Superior temporal gyrus (tissue), 1 donor: ENCODE measurements at regions not wholly inside any gene's neighbourhood (a gene's known extent, or its start where the extent isn't known, plus 50 kb on each side); places are given as distances from the start of the nearest gene placed in this dataset.
A peak's percentile ranks its signal among the peaks of the same experiment; 100 is the strongest.

Experiments
- DNase-seq: peaks from one replicate; pipeline ENCODE4 v3.0.0-alpha.2; 2016; ENCODE audit errors: extremely low spot score

DNA sequence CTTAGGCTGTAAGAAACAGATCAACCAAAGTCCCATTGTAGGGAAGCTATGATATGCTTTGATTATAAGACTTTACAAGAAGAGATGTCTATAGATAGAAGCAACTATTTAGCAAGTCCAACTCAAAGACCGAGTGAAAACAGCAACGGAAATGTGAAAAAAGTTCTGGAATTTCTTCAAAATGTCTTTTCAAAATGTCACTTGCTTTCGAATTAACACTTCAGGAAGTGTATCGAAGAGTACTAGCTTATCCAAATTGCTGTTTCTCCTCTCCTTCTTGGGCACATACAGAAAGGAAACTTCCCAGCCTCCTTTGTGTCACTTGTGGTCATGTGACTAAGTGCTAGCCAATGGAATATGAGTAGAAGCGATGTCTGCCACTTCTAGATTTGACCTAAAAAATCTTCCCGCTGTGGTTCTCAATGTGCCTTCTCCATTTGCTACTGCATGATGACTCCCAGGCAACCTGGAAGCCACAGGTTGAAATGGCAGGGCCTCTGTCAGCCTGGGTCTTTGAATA lies 89.9 kb downstream of the TSEN15 start:
- DNase-seq = no peak

DNA sequence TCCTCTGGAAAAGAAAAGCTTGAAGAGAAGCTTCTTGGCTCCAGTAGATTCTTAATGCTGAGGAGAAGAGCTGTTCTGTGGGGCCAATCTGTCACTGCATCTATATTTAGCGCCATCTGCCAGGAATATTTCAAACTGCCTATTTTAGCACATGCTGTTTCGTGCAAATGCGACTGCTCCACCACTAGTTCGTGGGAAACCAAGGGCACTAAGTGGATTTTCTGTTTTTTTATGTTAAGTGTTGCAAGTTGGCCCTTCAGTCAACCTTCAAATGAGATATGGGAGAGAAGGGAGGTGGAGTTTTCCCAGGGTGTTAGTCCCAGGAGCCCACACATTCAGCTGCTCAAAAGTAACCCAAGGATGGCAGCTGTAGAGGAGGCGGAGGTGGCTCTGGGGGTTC lies 91.9 kb downstream of the TSEN15 start:
- peak; percentile 74 for DNase-seq

DNA sequence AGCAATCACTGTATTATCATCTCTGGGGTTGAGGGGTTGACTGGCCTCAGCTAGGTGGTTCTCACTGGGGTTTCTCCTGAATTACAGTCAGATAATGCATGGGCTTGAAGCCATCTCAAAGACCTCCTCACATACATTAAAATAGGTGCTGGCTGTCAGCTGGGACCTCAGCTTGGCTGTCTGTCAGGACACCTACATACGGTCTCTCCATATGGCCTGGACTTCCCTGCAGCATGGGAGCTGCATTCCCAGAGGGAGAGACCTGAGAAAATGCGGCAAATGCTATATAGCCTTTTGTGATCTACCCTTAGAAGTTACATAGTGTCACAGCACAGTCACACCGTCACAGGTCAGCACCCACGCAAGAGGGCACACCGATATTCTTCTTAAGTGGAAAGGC lies 93.6 kb downstream of the TSEN15 start:
- DNase-seq = peak; percentile 20

DNA sequence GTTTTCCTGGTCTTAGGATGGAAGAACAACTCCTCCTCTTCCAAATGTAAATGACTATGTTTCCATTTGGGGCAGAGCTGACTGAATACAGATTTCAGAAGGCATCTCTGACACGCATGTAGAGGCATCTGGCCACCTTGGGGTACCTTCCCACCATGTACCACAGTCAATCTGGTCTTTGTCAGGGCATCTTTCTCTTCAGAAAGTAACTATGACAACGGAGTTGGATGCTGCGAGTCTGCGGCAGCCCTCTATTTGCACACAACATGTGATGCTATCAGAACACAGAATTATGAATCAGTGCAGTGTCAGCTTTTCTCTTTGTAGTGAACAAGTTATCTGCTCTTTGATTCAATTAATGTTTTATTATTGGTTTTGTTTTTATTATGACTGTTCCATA lies 94.7 kb downstream of the TSEN15 start:
- DNase-seq = peak; percentile 52

DNA sequence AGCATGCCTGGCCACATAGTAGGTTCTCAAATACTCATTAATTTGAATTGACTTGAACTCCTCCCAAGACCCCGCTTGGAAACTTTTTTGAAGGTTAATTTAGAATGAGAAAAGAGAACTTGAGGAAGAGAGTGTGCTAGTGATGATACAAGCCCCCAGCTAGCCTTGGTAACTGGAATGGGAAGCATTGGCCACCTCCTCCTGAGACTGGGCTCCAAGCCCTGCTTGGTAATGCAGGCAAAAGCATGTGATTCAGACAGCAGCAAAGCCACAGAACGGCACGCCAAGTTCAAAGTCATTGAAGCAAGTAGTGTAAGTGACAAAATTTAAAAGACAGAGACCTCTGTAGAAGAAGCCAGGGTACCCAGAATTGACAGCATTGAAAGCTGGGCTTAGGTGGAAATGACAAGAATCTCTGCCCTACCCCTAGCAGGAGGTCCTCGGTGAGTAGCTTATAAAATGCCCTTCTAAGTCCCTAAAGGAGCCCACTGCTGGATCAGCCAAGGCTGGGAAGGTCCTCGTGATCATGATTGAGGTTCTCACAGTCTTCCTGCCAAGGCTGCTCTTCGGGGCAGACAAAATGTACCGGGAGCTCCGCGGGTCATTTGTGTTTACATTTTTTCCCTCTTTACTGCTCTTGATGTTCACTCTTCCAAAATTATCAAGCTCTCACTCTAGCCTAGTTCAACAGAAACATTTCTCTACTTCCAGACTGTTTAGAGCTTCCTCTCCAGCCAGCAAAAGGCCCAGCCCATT lies 99.4 kb downstream of the TSEN15 start:
- DNase-seq = peak; percentile 25

DNA sequence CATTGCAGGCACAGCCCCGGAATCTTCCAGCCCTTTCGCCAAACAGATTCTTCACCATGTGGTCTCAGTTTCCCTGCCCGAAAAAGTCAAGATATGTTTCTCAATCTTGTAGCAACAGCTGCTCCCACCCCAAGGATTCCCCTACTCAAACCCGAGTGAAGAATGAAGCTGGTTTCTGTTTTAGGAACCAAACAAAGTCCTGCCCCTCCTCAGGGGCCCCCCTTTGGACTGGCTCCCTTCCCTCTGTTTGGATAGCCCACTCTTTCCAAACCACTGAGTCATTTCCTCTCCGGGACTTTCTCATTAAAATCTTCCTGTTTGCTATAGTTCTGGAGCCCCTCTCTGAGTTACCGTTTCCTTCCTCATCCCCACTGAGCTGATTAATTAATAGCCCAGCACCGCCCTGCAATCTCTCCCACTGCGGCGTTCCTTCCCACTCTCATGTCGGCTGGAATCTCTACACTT lies 100.9 kb downstream of the TSEN15 start:
- no peak for DNase-seq

DNA sequence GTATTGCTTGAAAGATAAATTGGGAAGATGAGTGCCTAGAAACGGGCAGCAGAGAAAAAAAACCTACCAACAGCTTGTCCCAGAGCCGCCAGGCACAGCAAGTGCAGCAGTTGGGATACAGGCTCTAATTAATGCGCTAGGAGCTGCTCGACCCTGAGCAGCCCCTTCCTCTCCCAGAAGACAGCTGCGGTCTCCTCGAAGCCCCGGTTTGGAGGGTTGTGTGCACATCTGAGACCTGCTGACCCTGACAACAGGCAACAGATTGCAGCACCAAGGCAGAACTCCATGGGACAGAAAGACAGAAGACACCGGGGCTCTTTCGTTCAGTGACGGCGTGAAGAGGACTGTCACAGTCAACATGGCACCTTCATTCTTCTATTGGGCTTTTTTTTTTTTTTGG lies 101.4 kb downstream of the TSEN15 start:
- no peak for DNase-seq

DNA sequence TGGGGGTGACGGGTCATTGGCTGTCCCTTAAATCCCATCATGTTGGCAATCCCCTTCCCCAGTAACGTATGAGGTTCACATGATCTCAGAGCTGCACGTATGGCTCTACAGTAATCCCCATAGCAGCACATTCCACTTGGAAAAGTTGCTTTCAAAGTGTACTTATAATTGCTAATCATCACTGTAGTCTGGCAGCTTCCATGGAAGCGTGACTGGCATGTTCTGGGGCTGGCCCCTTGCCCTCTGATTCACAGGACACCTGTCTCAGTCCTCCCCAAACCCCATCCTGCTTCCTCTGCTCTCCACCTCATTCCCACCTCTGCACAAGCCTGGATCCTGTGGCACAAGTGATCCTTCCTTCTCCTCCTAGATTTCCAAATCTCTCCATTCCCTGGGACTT lies 102.2 kb downstream of the TSEN15 start:
- DNase-seq = no peak

DNA sequence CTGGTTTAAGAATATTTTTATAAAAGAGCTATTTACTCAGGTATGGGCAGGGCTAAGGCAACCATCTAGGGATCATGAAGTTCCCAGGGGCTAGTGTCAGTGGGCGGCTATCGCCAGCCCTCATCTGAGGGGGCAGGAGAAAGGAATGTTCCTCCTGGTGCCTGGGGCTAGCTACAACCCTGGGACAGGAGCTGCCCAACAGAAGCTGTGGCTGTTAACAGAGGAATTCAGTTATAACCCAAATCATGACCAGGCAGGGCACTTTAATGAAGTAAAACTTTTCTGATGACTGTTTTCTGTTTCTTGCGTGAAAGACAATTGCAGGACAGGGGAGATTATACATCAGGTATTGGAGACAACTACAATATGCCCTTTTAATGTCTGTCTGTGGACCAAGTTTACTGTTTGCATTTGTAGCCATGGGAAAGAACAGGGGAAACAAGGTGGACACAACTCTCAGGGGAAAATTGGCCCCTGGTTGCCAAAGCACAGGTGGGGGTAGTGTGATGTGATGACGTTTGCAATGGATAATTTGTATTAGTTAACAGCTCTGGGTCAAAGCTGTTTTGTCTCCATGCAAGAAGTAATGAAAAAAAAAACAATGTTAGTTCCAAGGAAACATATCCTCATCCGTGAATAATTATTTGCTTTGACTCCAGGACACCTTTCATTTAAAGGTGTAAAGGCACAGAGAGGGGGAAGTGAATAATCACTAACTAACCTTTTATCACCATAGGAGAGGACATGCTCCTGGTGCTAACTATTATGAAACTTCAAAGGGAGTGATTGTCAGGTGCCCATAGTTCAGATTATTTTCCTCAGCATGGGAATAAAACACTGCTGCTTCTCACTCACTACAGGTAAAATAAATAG lies 105.2 kb downstream of the TSEN15 start:
- no peak for DNase-seq

DNA sequence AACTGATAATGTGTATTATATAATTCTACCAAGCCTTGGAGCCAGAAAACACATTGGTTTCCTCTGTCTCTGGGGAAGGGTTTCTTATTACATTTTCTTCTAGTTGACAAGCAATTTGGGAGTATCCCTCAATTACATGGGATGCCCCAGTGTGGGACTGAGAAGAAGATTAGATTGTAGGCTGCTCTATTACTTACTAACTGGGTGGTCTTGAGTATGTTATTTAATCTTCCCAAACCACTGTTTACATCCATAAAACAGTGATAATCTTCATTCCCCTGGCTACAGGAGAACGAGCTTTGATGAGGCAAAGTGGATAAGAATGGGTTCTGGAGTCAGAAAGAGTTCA lies 105.8 kb downstream of the TSEN15 start:
- DNase-seq = no peak

DNA sequence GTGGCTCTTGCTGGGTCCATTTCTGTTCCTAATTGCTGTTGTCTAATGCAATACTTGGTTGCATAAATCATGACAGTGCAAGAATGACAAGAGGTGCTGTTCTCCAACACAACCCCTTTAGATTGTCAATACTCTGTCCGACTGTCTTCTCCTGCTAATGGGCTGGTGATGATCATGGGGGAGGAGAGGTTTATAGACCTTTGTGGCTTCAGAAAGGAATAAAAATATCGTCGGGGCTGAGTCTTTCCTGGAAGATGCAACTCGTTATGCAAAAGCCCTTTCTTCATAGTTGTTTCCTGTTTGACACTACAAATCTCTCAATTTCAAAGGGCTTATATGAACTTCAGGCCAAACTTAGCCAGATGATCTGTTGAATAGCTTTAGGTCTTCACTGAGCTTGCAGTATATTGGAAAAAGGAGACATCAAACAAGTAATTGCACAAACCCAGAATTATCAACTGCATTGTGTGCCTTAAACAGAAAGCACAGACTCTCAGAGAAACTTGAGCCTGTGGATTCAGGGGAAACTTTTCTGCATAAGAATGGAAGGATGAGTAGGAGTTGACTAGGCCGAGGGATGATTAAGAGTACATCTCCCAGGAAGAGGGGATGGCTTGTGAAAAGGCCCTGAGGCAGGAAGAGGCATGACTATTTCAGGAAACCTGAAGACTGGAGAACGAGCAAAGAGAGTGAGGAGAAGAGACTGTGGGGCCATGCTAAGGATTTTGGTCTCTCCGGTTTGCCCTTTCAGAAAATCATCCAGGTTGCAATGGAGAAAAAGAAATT lies 107.6 kb downstream of the TSEN15 start:
- DNase-seq = no peak

DNA sequence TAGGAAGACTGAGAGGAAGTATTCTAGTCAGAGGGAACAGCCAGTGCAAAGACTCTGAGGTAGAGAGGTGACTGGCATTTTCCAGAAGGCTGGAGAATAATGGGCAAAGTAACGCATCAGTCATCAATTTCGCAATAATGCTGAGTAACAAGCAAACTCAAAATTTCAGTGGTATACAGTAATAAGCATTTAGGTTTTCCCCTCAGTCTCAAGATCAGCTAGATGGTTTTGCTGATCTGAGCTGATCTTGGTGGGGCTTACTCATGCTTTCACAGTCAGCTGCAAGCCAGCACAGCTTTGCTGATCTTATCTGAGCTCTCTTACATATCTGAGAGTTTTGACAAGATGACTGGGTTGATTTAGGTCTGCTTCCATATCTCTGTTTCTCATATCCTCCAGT lies 108.7 kb downstream of the TSEN15 start:
- DNase-seq = no peak

DNA sequence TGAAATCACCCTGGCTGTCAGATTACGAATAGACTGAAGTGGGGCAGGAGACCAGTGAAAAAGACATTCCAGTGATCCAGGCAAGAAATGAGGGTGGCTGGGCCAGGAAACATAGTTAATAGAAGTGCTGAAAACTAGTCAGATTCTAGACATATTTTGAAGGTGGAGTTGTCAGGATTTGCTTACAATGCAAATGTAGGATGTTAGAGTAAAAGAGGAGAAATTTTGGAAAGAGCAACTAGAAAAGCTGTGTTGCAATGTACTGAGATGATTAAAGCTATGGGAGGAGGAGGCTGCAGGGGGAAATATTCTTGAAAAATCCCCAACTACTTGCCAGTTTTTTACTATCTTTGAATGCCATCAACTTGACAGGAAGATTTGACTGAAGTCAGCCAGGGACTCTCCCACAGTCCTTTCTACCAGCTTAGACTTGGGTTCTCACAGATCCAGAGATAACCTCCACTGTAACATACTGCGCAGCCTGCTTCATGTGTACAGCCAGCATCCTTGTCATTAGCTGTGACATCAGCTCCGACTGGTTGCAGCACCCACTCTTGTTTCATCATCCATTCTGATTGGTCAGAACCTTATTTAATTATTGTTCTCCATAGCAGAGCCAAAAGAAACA lies 109.7 kb downstream of the TSEN15 start:
- no peak for DNase-seq

DNA sequence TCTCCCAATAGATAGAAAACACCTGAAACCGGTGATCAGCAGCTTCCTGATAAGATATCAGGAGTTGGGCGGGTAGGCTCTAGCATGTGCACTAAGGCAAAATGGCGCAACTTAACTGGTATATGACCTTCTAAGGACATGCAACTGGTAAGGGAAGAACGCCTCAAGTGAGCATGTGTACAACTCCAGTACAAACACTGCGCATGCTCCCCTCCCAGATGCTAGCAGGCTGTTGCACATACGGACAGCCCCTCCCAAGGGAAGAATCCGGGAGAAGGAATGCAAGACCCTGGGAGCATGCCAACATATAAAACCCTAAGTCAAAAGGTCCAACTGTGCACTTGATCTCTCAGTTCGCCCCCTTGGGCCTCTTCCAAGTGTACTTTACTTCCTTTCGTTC lies 110.8 kb downstream of the TSEN15 start:
- no peak for DNase-seq

DNA sequence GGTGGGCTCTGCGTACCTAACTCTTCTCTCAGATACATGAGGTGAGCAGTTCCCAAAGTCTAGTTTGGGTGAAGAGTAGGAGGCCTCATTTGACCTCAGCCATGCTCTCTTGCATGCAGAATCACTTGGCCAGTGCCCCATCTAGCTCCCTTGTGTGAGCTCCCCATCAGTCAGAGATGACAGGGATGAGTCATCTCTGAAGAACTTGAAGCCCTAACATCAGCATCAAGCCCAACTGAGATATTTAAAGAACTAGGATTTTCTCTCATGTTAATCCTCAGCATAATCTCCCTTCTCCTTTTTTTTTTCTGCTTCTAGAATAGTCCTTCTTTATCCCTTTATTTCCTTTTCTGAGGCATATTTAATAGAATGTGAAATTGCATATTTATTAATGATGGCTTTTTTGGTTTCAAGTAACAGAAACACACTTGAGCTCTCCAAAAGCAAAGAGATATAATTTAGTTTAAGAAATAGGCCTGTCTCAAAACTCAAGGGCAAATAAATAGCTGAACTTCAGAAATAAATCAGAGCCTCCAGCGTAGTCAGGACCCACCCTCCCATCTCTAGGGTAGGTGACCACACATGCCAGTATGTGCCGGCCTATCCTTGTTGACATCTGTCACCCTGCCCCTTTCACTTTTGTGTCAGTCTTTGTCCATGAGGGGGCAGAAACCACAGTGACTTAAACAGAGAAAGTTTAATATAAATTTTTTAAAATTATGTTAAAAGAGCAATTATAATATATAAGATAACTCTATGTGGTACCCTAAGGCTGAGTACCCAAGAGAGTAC lies 112.3 kb downstream of the TSEN15 start:
- no peak for DNase-seq

DNA sequence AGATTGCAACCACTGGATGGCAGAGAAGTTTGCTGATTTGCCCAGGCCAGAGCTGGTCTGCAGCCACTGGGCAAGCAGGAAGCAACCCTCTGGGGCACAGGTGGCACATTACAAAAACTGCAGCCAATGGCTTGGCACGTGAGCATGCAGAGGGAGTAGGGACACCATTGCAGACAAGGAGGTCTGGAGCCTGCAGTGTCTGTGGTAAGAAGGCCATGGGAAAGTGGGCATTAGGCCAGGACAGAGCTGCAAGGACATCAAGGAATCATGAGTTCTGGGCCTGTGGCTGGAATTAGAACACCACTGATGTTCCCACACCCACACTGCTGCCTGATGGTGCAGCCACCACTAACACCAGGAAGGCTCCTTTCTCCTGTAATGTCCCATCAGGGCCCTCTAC lies 113.0 kb downstream of the TSEN15 start:
- no peak for DNase-seq

DNA sequence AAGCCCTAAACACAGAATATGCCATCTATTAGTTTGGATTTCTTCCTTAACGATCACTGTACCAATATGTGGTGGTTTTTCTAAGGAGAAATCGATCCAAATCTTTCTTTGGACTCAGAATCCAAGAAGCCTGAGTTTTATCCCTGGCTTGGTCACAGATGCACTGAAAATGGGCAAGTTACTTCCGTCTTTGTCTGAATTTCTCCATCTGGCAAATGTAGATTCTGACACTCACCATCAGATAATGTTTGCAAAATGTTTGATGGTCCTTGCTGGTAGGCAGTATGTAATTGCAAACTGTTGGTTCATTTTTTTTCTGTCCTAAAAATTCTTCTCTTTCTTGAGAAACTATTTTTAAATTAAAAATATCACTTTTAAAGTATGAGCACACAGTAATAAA lies 115.0 kb downstream of the TSEN15 start:
- no peak for DNase-seq

DNA sequence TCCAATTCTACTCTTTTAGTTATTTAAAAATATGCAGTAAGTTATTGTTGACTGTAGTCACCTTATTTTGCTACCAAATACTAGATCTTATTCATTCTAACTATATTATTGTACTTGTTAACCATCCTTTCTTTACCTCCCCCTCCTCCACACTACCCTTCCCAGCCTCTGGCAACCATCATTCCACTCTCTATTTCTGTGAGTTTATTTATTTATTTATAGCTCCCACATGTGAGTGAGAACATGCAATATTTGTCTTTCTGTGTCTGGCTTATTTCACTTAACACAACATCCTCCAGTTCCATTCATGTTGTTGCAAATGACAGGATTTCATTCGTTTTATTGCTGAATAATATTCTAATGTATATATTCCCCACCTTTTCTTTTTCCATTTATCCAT lies 115.8 kb downstream of the TSEN15 start:
- no peak for DNase-seq

DNA sequence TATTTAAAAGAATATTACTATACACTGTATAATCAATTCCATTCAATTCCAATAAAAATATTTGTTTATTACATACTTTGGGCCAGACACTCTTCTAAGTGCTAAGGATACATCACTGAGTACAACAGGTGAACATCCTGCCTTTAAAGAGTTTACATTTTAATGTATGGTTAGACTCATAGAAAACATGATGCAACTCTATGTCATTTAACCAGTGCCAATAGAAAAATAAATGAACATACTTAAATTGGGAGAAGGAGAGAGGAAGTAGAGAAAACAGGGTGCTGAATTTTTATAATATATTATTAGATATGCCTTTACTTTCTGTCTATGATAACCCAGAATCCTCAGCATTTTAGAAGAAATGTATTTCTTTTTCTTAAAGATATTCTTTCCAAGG lies 119.2 kb downstream of the TSEN15 start:
- no peak for DNase-seq

DNA sequence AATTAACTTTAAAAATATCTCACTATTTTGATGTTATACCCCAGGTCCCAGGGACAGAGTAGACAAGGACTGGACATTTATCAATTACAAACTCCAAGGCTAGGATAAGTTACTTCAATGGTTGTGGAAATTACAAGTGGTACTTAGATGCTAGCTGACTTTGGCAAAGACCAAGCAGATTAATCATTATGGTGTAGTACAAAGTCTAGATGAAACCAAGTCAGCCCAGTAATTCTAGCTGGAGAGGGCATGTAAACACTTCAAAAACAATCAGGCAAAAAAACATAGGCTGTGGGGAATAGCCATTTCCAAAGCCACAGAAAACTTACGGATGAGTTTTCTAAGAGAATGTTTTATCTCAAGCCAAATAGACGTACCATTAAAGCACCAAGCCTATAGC lies 124.5 kb downstream of the TSEN15 start:
- DNase-seq = no peak

DNA sequence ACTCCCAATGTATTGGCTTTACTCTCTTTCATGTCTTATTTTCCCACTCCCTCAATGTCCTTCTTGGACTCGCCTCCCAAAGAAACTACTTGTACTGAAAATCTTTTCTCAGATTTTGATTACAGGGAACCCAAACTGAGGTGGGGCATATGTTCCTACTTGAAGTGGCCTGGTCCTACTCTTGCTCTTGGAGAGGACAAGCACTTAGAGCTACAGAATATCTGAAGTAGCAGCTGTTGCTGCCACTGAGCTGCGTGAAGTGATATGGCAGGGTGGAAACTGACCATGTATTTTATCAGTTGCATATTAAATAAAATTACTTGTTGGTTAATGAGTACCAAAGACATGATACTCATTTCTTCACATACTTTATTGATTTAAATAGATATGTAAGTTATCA lies 129.5 kb downstream of the TSEN15 start:
- no peak for DNase-seq
